HCT116 (cell line): ENCODE measurements at regions not wholly inside any gene's neighbourhood (a gene's known extent, or its start where the extent isn't known, plus 50 kb on each side); places are given as distances from the start of the nearest gene placed in this dataset.

ENCODE experiments used
- ATAC-seq: fragments of 200-7000 bp; cut with Tn5 transposase; 2 replicates; pipeline ENCODE4 v1.9.1; 2020; ENCODE audit warnings: mild to moderate bottlenecking, moderate library complexity
- BruUV-seq: library from RNA; stranded (reverse); fragments of 400-500 nt; replicated peaks from 2 replicates; lab custom pipeline; 2021; lab: Mats Ljungman, UMichigan
- CTCF ChIA-PET: fragments of 300-600 bp; sonication (Branson Sonifier 250); formaldehyde crosslinking; loops from one replicate; lab custom pipeline; 2021; ENCODE audit warnings: antibody characterized with exemption; lab: Charles Lee
- POLR2A ChIA-PET: fragments of 300-600, 350-600 bp; sonication (Branson Sonifier 250); formaldehyde crosslinking; loops from one replicate; lab custom pipeline; 2021; ENCODE audit warnings: antibody characterized with exemption; lab: Charles Lee
- RAD21 ChIA-PET, 2 experiments: fragments of 300-600 bp; sonication (Branson Sonifier 250); formaldehyde crosslinking; loops; one replicate each; lab custom pipeline; 2023; ENCODE audit warnings: low total read pairs in 2 of 2; ENCODE audit not compliant: uncharacterized antibody in 2 of 2, unreplicated experiment in 2 of 2, low non-redundant PET in 1 of 2; lab: Charles Lee
- DNase-seq: peaks from one replicate; pipeline ENCODE4 v3.0.0-alpha.2; 2010; ENCODE audit warnings: low read depth, low spot score
- H2AFZ ChIP-seq: fragments of 200-600 bp; shearing (Covaris generic), sonication (generic); 2 replicates; pipeline ENCODE4 v1.6.1; 2017; ENCODE audit warnings: low read depth, mixed run types, mixed read lengths, antibody characterized with exemption, low read length; ENCODE audit not compliant: poor library complexity, severe bottlenecking
- H3K27ac ChIP-seq: 2 replicates; pipeline ENCODE4 v1.5.1; 2012; ENCODE audit warnings: low read depth, low read length
- H3K27me3 ChIP-seq: fragments of 200-600 bp; sonication (generic); 2 replicates; pipeline ENCODE4 v1.6.1; 2016; ENCODE audit warnings: mixed run types, low read length, mixed read lengths; ENCODE audit not compliant: insufficient read depth
- H3K36me3 ChIP-seq, 2 experiments: fragments of 200-500 bp in 1 of 2; fragments of 200-600 bp in 1 of 2; sonication (Bioruptor generic) in 1 of 2; sonication (generic) in 1 of 2; 2 replicates each; pipeline versions ENCODE4 v1.5.1 to v1.6.1; 2014 to 2016; ENCODE audit warnings: low read length in 2 of 2, inconsistent platforms in 1 of 2, mixed read lengths in 1 of 2, mixed run types in 1 of 2; ENCODE audit not compliant: insufficient read depth in 2 of 2, control insufficient read depth in 1 of 2
- H3K4me1 ChIP-seq, 2 experiments: fragments of 200-600 bp in 1 of 2; sonication (generic) in 1 of 2; 2 replicates each; pipeline versions ENCODE4 v1.5.1 to v1.6.1; 2012 to 2017; ENCODE audit warnings: low read length in 2 of 2, inconsistent platforms in 1 of 2, mild to moderate bottlenecking in 1 of 2, mixed read lengths in 1 of 2, mixed run types in 1 of 2, moderate library complexity in 1 of 2; ENCODE audit not compliant: insufficient read depth in 2 of 2, control insufficient read depth in 1 of 2
- H3K4me2 ChIP-seq: fragments of 200-600 bp; sonication (generic); 2 replicates; pipeline ENCODE4 v1.6.1; 2017; ENCODE audit warnings: mixed run types, low read length, mixed read lengths
- H3K4me3 ChIP-seq, 2 experiments: fragments of 200-600 bp in 1 of 2; sonication (generic) in 1 of 2; replicated peaks in 1 of 2; 2 replicates each; pipeline ENCODE4 v1.5.1; 2011 to 2016; ENCODE audit warnings: low read length in 2 of 2, control low read depth in 1 of 2, low read depth in 1 of 2, mild to moderate bottlenecking in 1 of 2, mixed read lengths in 1 of 2, mixed run types in 1 of 2
- H3K79me2 ChIP-seq: fragments of 200-600 bp; sonication (generic); 2 replicates; pipeline ENCODE4 v1.6.1; 2017; ENCODE audit warnings: mild to moderate bottlenecking, mixed run types, low read length, moderate library complexity, mixed read lengths; ENCODE audit not compliant: insufficient read depth
- H3K9ac ChIP-seq: fragments of 200-600 bp; sonication (generic); 2 replicates; pipeline ENCODE4 v1.6.1; 2016; ENCODE audit warnings: low read length, mixed read lengths
- H3K9me2 ChIP-seq: fragments of 200-600 bp; sonication (generic), shearing (Covaris generic); 2 replicates; pipeline ENCODE4 v1.6.1; 2017; ENCODE audit warnings: mixed run types, mild to moderate bottlenecking, moderate library complexity; ENCODE audit not compliant: insufficient read depth
- H3K9me3 ChIP-seq, 2 experiments: fragments of 200-500 bp in 1 of 2; fragments of 200-600 bp in 1 of 2; sonication (Bioruptor generic) in 1 of 2; sonication (generic) in 1 of 2; 2 replicates each; pipeline ENCODE4 v1.6.1; 2014 to 2017; ENCODE audit warnings: low read length in 2 of 2, mixed read lengths in 2 of 2, inconsistent platforms in 1 of 2, low read depth in 1 of 2, mild to moderate bottlenecking in 1 of 2, mixed run types in 1 of 2, moderate library complexity in 1 of 2; ENCODE audit not compliant: control insufficient read depth in 1 of 2, insufficient read depth in 1 of 2
- H4K20me1 ChIP-seq: fragments of 200-600 bp; sonication (generic), shearing (Covaris generic); 2 replicates; pipeline ENCODE4 v1.6.1; 2017; ENCODE audit warnings: mixed run types, mild to moderate bottlenecking, moderate library complexity; ENCODE audit not compliant: insufficient read depth
- CBX3 ChIP-seq: IDR thresholded peaks from 2 replicates; pipeline ENCODE4 v1.6.1; 2012; ENCODE audit warnings: low read depth
- CEBPB ChIP-seq: IDR thresholded peaks from 2 replicates; pipeline ENCODE4 v1.6.1; 2012; ENCODE audit warnings: low read depth
- EGR1 ChIP-seq: IDR thresholded peaks from 2 replicates; pipeline ENCODE4 v1.6.1; 2012; ENCODE audit warnings: low read depth
- FOSL1 ChIP-seq: IDR thresholded peaks from 2 replicates; pipeline ENCODE4 v1.6.1; 2012; ENCODE audit warnings: low read depth
- JUND ChIP-seq: IDR thresholded peaks from 2 replicates; pipeline ENCODE4 v1.6.1; 2012
- POLR2AphosphoS5 ChIP-seq: IDR thresholded peaks from 2 replicates; pipeline ENCODE4 v1.6.1; 2011; ENCODE audit warnings: mild to moderate bottlenecking, low read depth, low read length, moderate library complexity
- RAD21 ChIP-seq: IDR thresholded peaks from 2 replicates; pipeline ENCODE4 v1.6.1; 2012; ENCODE audit warnings: low read depth, mild to moderate bottlenecking
- SIN3A ChIP-seq: IDR thresholded peaks from 2 replicates; pipeline ENCODE4 v1.6.1; 2012; ENCODE audit warnings: low read depth
- SP1 ChIP-seq: IDR thresholded peaks from 2 replicates; pipeline ENCODE4 v1.6.1; 2012; ENCODE audit warnings: low read depth
- SRF ChIP-seq: IDR thresholded peaks from 2 replicates; pipeline ENCODE4 v1.6.1; 2012; ENCODE audit warnings: low read depth
- ZFX ChIP-seq: fragments of 450-650 bp; IDR thresholded peaks from 2 replicates; pipeline ENCODE4 v1.6.1; 2017
- ZNF274 ChIP-seq: fragments of 200-500 bp; sonication (Bioruptor generic); IDR thresholded peaks from 2 replicates; pipeline ENCODE4 v1.6.1; 2014; ENCODE audit warnings: mild to moderate bottlenecking, low read depth, low read length, inconsistent platforms
- intact Hi-C: fragments of 100-400 bp; cut with micrococcal nuclease; formaldehyde crosslinking; loops from 2 replicates; pipeline ENCODE4 v1.10.0; 2022
- TF ChIP-seq, protein P1 (sequence below), 3 experiments: fragments of 200-600 bp in 1 of 3; sonication (generic) in 1 of 3; IDR thresholded peaks in 2 of 3; conservative IDR thresholded peaks in 1 of 3; 2 replicates each; pipeline ENCODE4 v1.5.1; 2012 to 2017; ENCODE audit warnings: low read depth in 2 of 3, low read length in 2 of 3, antibody characterized with exemption in 1 of 3, borderline replicate concordance in 1 of 3, control low read depth in 1 of 3, mild to moderate bottlenecking in 1 of 3, mixed read lengths in 1 of 3, mixed run types in 1 of 3, moderate library complexity in 1 of 3; ENCODE audit not compliant: insufficient read depth in 1 of 3
- TF ChIP-seq, protein P2 (sequence below): IDR thresholded peaks from 2 replicates; pipeline ENCODE4 v1.6.1; 2012
- TF ChIP-seq, protein P3 (sequence below): IDR thresholded peaks from 2 replicates; pipeline ENCODE4 v1.6.1; 2012
- TF ChIP-seq, protein P4 (sequence below): IDR thresholded peaks from 2 replicates; pipeline ENCODE4 v1.6.1; 2011; ENCODE audit warnings: mild to moderate bottlenecking, low read length, moderate library complexity; ENCODE audit not compliant: insufficient replicate concordance; ENCODE audit errors: extremely low read depth

DNA sequence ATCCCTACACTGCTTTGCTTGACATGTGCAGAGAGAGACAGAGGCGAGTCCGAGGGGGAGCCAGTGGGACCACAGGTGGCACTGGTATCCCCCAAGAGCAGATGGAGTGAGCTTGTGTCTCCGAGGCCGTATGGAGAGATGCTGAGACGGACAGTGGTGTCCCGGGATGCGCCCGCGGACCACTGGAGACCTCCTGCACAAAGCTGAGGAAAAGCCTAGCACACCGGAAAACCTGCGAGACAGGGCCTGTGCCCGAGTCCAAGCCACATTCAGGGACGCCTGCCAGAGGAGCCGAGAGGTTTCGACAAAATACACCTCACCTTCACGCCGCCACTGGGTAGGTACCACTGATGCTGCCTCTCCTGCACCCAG, 66.0 kb upstream of the ZNF527 start:
- Histone ChIP-seq H4K20me1 (no peaks in the 10 kb centered on the region), H2AFZ (no peak overlapping the region), H3K4me2 (no peak overlapping the region), H3K79me2 (no peaks in the 10 kb centered on the region), H3K27ac (no peak overlapping the region), H3K9me2 (no peaks in the 10 kb centered on the region), H3K36me3 (no peaks in the 10 kb centered on the region), H3K4me1 (no peaks in the 10 kb centered on the region), H3K27me3 (no peaks in the 10 kb centered on the region), H3K9me3 (no peaks in the 10 kb centered on the region; a peak in 2 of 4 replicates), H3K9ac (no peak overlapping the region), H3K4me3 (no peak overlapping the region)
- BruUV-seq: no TSS peak
- ATAC-seq (no peak), DNase-seq (no peak)
- TF ChIP-seq SIN3A (no peak), SP1 (no peak), SRF (no peak), POLR2AphosphoS5 (no peak), RAD21 (no peak), ZNF274 (no peak), JUND (no peak), EGR1 (no peak), ZFX (no peak), FOSL1 (no peak), CBX3 (no peak), CEBPB (no peak)
- TF ChIP-seq, protein P1, sequence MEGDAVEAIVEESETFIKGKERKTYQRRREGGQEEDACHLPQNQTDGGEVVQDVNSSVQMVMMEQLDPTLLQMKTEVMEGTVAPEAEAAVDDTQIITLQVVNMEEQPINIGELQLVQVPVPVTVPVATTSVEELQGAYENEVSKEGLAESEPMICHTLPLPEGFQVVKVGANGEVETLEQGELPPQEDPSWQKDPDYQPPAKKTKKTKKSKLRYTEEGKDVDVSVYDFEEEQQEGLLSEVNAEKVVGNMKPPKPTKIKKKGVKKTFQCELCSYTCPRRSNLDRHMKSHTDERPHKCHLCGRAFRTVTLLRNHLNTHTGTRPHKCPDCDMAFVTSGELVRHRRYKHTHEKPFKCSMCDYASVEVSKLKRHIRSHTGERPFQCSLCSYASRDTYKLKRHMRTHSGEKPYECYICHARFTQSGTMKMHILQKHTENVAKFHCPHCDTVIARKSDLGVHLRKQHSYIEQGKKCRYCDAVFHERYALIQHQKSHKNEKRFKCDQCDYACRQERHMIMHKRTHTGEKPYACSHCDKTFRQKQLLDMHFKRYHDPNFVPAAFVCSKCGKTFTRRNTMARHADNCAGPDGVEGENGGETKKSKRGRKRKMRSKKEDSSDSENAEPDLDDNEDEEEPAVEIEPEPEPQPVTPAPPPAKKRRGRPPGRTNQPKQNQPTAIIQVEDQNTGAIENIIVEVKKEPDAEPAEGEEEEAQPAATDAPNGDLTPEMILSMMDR (IDR thresholded peaks at IDR 0.05 in 2 of 3, conservative IDR thresholded peaks at IDR 0.05 in 1 of 3; ENCODE audit: borderline replicate concordance in 1 of 3, insufficient read depth in 1 of 3, low read depth in 2 of 3, low read length in 2 of 3): no peak
- TF ChIP-seq, protein P2, sequence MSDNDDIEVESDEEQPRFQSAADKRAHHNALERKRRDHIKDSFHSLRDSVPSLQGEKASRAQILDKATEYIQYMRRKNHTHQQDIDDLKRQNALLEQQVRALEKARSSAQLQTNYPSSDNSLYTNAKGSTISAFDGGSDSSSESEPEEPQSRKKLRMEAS: no peak
- TF ChIP-seq, protein P3, sequence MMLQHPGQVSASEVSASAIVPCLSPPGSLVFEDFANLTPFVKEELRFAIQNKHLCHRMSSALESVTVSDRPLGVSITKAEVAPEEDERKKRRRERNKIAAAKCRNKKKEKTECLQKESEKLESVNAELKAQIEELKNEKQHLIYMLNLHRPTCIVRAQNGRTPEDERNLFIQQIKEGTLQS: no peak
- TF ChIP-seq, protein P4, sequence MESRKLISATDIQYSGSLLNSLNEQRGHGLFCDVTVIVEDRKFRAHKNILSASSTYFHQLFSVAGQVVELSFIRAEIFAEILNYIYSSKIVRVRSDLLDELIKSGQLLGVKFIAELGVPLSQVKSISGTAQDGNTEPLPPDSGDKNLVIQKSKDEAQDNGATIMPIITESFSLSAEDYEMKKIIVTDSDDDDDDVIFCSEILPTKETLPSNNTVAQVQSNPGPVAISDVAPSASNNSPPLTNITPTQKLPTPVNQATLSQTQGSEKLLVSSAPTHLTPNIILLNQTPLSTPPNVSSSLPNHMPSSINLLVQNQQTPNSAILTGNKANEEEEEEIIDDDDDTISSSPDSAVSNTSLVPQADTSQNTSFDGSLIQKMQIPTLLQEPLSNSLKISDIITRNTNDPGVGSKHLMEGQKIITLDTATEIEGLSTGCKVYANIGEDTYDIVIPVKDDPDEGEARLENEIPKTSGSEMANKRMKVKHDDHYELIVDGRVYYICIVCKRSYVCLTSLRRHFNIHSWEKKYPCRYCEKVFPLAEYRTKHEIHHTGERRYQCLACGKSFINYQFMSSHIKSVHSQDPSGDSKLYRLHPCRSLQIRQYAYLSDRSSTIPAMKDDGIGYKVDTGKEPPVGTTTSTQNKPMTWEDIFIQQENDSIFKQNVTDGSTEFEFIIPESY: no peak
- ChIA-PET CTCF (no interaction called here), RAD21 (no interaction called here), POLR2A (no interaction called here)
- intact Hi-C loops: no loop called here
